Activated effector memory CD4-positive, alpha-beta T cell treated with Interleukin-2 at 50 U/mL for 16 hours (primary cell): ENCODE measurements at regions not wholly inside any gene's neighbourhood (a gene's known extent, or its start where the extent isn't known, plus 50 kb on each side); places are given as distances from the start of the nearest gene placed in this dataset.
"Not testable (repeated sequence)": the region's sequence is repeated elsewhere in the genome, so short reads cannot be mapped to it uniquely, and the experiment has no call there.

Experiments used
- DNase-seq: peaks from one replicate; pipeline ENCODE4 v3.0.0-alpha.2; 2020

DNA sequence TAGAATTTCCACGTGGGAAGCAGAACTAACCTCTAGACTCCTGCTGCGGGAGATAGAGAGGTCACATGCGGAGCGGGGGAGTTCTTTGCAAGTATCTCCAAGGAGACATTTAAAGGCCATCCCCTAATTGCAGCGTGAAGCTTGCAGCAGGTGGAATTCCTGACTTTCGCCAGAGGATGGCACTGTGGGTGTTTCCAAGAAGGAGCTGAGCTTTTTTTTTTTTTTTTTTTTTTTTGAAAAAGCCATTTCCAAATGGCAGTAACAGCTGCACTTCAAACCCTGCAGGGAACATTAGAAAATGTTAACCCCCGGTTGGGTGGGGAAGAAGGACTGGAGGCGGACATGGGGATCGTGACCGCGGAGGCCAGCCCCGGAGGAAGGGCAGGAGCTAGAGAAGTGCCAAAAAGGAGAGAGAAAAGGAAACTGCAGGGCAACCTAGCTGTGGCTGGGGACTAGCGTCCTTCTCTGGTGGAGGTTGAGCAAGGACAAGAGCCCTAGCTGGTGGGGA, 487.7 kb downstream of the TYW1 start:
- no peak for DNase-seq

DNA sequence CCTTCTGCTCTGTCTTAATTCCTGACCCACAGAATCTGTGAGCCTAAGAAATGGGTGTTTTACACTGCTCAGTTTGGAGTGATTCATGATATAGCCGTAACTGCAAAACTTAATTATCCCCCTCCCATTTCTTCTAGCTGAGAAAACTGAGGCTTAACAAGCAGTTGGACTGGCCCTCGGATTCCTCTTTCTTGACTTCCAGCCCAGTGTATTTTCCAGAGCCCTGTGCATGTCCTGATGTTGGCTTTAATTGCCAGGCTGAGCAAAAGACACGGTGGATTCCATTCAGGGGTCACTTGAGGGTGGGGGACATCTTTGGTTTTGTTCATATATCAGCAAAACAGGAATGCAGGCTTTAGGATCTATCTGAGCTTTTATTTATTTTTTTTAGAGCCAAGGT, 489.8 kb downstream of the TYW1 start:
- DNase-seq = no peak

DNA sequence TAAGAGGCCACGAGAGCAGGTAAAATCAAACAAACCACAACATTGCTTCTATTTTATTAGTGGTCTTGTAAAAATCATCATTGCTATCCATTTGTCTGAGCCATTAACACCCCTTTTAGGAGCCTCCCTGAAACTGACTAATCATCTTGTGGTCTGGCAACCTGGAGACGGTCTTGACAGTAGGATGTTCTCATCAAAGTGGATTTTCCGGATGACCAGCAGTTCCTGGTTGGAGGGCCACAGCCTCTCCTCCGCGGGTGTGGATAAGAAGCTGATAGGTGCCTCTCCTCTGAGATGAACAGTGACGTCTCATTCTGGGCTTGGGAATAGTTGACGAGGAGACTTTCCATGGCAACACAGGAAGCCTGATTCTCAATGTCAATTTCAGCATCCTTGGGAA, 490.7 kb downstream of the TYW1 start:
- DNase-seq = no peak

DNA sequence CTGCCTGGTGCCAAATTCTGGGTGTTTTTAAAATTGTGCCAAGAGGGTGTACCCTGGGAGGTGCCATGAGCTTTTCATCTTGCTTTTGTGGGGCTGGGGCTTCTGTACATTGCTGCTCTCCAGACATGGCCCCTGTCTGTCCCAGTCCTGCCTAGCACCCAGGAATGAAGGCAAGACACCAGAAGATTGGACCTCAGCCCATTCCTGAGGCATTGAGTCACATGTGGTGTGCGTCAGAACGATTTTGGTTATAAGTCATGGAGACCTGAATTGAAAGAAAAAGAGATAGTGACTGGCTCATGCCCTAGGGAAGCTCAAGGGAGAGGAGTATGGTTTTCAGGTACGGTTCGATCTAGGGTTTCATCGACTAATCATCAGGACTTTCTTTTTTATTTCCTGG, 493.2 kb downstream of the TYW1 start:
- DNase-seq = no peak

DNA sequence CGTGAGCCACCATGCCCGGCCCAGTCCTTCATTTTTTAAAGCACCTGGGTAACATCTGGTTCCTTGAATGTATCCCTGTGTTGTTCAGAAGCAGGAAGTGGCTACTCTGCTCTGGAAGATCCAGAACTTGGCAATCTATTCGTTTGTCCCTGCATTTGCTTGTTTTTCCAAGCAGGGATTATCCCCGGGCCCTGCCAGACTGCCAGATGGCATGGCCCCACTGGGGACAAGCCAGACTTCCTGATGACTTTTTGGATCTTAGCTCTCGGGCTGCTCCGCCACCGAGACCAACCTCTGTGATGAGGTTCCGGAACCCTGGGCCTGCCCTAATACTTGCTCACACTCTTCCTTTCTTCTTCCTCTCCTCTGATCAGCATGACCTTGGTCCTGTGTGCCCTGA, 496.7 kb downstream of the TYW1 start:
- no peak for DNase-seq

DNA sequence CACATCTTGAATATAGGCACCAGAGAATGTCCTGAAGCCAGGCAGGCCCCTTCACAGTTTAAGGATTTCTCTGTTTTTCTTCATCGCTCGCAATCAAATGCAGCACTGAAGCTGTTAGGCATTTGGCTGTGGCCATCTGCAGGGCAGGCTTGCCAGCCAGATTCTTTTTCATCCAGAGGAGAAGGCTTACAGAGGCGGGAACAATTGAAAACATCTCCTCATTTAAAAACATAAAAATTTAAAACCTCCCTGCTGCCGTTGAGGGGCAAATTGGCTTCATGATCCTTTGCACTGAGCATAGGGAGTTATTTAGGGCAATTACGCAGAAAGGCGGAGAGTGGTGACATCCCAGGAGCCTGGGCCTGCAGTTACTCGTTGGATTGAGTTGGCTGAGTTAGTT, 500.0 kb downstream of the TYW1 start:
- DNase-seq = no peak

DNA sequence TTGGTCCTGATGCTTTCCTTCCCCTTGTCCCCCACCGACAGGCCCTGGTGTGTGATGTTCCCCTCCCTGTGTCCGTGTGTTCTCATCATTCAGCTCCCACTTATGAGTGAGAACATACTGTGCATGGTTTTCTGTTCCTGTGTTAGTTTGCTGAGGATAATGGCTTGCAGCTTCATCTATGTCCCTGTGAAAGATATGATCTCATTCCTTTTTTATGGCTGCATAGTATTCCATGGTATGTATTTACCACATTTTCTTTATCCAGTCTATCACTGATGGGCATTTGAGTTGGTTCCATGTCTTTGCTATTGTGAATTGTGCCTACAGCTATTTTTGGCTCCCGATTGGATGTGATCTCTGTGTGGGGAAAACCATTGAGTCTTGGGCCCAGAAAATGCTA, 501.3 kb downstream of the TYW1 start:
- DNase-seq = not testable (repeated sequence)

DNA sequence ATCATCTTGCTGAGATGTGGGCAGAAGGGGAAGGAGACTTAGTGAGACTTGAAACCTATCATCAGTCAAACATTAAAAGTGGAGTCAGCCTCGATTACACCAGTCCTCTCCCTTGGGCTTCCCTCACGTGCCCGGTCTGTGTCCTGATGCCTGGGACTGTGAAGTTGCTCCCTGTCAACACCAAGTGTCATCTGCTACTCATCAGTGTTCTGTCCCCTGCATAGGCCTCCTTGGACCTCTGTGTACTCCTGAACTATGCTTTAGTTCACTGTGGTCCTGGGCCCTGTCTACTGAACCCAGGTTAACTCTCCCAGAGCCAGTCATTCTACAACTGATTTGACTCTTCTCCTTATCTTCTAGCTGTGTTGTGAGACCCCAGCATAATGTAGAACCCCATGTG, 506.3 kb downstream of the TYW1 start:
- DNase-seq = no peak

DNA sequence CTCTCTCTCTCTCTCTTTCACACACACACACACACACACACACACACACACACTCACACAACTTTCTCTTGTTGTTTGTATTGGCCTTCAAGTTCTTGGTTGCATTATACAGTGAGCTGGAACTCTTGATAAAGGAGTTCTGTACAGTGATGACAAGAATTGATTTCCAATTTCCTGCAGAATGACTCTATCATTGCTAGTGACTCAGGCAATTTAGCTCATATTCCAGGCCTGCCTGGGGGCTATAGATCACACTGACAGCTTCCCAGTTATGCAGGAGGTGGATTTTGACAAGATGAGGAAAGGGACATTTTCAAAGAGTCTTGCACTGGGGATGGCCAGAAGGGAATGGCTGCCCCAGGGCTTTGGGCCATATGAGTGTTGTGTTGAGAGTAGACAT, 508.8 kb downstream of the TYW1 start:
- no peak for DNase-seq

DNA sequence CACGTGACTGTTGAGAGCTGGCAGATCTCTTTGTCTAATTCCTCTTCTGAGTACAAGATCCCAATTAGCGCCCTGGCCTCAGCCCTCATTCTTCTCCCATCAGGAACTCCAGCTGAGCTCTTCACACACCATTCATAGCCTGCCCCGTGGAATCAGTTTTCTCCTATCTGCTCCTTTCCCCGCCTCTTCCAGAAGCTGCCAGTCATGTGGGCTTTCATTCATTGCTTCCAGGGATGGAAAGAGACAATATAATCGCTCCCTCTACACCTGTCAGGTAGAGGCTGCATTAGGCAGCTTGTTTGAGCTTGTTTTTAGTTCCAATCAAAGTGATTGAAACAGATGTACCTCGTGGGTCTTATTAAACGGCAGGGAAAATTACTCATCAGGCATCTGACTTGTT, 515.8 kb downstream of the TYW1 start:
- DNase-seq = no peak

DNA sequence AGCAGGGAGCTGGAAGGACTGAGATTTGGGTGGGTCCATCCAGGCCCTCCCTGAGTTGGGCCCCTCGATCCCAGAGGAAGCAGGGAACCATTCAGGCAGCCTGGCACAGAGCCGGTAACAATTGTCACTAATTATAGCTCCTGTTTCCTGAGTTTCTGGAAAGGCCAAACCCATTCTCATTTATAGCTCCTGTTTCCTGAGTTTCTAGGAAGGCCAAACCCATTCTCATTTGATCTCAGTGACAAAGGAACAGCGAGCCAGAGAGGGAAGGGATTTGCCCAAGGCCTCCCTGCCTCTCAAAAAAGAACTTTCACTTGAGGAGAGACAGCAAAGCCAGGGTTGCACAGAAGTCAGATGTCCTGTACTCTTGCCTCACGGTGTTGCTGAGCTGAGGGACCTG, 521.9 kb downstream of the TYW1 start:
- no peak for DNase-seq

DNA sequence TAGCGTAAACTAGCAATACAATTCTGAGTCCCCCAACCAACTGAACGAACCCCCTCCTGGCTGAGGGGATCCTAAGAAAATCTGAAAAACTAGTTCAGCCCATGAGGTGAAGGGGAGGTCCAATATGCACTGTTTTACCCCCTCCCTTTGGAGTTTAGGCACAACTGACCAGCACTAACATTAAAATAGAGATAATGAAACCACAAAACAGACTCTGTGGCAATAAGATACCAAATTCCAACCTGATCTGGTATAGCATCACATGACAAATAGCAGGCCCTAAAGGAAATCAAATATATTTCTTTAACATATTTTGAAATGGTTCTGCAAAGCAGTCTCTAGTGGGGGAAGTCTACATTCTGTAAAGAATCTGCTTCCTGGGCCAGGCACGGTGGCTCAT, 522.5 kb downstream of the TYW1 start:
- no peak for DNase-seq

DNA sequence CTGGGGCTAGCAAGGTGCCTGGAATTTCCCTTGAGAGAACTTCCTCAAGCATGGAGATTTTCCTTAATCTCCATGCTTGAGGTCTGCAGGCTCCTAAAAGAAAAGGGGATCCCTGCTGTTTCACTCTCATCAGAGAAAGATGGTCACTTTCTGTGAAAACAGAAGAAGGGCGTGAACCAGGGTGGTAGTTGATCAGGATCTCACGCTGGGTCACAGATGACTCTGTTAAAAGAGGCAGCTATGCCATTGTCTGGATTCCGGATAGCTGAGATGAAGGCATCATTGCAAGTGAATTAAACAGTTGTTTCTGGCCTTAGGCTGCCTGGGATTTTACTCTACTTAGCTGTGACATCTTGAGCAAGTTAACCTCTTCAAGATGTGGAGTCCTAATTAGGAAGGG, 525.9 kb downstream of the TYW1 start:
- DNase-seq = no peak

DNA sequence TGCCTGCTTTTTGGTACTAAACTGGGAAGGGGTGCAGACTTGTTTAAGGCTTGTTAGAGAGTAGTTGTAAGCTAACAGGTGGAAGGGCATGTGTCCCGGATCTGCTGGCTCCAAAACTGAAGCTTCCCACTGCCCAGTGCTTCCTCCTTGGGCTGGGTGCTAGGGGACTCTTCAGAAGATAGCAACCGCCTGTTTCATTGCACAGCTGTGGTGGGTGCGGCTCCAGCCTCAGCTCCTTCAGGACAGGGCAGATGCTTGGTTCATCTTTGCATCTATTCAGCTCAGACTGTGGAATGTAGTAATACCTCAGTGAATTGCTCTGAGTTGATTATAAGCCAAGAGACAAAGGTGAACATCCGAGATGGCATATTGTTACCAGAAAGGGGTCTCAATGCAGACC, 527.1 kb downstream of the TYW1 start:
- DNase-seq = no peak

DNA sequence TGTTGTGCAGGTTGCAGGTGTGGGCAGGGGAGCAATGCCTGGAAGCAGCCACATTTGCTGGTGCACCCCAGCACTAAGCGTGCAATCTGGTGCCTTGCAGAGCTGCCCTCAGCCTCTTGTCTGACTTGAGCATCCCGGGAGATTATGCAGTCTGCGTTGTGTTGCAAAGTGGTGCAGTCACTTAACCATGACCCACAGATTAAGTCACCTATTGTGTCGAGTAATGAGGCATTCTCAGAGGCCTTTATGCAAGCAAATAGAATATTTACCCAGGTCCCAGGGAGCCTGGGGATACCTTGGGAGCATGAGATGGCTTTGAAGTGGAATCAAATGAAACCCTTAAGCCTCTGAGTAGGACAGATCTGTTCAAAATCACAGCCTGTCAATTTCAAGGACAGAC, 529.0 kb downstream of the TYW1 start:
- DNase-seq = no peak

DNA sequence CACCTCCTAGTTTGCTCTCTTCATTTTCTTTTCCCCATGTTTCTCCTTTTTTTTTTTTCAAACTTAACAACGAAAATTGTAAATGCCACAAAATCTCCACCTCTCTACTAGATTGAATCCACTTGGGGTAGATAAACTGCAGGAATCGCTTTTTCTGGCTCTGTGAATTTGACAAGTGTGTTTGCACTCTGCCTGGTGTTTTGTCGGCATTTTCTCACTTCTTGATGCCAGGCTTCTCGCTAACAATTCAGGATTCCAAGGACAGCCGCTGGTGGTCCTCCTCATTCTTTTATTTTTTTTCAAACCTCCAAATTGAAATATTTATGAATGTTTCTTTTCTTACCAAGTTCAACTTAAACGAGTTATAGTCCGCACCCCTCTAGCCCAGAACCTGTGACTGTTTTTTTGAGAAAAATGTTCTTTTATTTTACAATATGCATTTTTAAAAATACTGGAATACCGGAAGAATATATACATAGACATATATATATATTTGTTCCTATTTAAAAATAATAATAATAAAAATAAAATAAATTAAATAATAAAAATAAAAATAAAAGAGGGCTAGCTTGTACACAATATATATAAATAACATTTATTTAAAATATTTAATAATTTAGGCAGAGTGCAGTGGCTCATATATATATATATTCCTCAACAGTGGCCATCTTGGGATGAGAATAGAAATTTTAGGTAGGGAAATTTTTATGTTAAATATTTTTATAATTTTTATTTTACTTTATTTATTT, 538.8 kb downstream of the TYW1 start:
- DNase-seq = no peak

DNA sequence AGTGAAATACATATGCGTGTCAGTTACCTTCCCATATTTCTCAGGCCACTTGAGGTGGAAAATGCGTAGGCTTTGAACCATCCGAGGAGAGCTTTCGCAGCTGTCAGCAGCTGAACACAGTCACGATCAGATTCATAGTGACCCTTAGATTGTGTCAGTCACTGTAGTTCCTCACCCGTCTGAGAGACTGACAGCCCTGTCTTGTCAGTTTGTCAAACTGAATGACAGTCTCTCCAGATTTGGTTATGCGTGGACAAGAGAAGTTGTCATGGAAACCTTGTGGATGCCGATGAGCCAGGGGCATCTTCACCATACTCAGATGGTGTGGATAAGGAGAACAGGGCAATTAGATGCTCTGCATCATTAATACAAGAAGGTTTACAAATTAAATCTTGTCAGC, 546.3 kb downstream of the TYW1 start:
- DNase-seq = no peak

DNA sequence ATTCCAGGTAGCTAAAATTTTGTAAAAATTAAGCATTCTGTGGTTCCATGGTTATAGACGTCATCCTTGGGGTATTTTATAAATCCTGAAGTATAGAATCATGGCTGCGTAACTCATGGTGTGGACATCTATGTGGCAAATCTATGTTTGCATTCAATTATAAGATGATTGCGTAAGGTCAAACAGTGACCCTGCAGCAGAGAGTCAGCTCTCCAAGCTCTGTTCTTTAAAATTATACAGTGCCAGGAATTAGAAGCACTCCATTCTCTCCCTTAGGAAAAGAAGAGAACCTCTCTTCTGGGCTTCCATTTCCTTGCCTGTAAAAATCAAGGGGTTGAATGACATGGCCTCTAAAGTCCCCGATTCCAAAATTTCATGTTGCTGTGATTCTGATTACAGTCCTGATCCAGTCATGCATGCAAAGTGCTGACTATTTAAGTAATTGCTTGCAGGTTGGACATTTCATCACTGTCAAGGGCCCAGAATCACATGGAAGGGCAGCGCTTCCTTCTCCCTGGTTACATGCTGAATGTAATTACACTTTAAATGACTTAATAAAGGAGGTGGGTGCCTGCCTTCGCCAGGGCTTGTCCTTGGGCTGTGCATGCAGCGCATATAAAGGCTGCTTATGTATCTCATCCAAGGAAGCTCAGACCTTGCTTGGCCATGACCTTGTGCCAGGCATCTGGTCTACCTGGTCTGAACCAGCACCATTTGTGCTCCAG, 550.7 kb downstream of the TYW1 start:
- DNase-seq = no peak

DNA sequence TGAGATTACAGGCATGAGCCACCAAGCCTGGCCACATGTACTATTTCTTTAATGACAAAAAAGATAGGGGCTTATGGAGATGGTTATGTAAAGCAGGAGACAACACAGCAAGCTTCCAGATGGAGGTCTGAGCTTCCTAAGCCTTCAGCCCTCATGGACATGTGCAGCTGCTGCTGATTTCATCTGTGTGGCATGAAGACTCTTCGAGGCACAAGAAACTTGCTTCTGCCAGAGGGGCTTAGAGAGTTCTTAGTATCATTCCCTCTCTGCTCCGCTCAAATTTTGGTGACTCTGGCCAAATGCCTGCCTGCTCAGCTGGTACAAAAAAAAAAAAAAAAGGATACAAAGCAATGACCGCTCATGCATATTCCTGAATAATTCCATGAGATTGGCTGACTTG, 552.5 kb downstream of the TYW1 start:
- DNase-seq = no peak

DNA sequence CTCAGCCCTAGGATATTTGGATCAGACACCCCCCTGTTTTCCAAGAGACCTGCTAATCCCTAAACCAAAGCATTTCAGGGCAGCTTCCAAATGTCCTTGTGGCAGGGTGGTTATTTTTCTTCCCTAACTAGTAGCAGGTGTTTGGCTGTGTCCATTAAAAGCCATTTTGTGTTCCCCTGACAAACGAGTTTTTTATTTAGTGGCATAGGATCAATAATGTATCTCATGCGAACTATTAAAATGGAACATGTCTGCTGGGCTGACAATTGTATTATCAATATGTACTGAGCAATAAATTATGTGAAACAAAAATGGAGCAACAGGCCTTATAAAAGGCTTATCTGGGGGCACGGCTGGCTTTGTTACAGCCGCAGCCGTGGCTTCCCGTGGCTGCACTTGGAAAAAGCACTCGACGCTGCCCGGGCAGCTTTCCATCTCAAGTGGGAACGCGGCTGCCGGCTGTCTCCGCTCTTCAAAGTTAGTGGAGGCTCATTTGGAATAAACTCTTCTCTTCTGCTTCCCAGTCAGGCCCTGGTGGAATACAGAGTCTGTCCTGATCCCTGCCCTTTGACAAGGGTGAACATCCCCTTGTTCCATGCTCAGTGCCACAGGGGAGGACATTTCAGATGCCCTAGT, 554.3 kb downstream of the TYW1 start:
- DNase-seq = no peak

DNA sequence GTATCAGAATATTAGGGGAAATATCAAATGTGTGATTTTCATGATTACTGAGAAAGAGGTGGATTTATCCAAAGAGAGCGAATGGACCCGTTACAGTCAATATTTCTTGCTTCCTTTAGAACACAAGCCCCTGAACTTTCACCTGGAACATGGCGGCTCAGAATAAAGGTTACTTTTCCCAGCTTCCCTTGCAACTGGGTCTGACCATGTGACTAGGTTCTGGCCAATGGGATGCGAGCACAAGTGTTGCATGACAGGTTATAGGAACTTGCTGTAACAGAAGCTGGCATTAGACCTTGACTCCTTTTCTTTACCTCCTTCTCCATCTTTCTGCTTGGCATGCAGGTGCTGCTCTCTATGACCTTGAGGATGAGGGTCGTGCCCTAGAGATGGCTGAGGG, 556.1 kb downstream of the TYW1 start:
- DNase-seq = no peak

DNA sequence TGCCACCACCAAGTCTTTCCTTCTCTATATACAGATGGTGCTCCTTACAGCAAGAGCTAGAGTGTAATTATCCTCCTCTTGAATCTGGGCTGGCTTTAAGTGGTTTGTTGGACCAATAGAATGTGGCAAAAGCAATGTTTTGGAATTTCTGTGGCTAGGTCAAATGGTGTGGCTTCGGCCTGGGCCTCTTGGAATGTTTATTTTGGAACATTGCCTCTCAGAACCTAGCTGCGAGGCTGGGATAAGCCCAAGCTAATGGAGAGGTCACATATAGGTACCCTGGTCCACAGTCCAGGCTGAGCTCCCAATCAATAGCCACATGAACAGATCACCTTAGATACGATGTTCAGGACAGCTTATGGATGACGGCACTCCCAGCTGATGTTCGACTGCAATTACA, 556.7 kb downstream of the TYW1 start:
- DNase-seq = no peak

DNA sequence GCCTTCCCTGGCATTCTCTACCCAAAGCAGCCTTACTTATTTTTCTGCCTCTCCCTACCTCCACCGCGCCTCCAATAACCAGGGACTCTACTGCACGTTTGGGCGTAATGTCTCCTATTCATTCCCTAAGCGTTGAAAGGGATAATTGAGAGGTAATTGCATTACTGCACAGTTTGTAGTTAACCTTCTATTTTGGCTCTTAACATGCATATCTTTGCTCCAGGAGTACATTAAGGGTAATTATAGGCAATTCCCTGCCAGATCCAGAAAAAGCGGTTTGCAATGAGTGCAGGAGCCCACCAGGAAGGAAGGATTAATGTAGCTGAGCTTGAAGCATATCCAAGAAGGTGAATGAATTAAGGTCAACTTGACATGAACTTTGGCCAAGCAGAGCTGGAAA, 558.4 kb downstream of the TYW1 start:
- DNase-seq = no peak

DNA sequence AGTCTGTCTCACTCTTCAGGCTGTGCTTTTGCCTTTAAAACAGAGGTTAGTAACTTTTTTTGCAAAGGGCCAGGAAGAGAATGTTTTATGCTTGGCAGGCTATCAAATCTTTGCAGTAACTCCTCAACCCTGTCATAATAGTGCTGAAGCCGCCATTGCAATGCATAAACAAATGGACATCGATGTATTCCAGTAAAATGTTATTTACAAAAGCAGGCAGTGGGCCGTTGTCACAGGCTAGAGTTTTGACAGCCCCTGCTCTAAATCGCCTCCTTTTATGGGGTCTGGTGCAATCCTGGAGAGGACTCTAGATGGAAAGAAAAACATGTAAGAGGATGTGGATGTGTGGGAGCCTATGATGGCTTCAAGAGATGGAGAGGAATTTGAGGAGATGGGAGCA, 568.3 kb downstream of the TYW1 start:
- DNase-seq = no peak
